Endothelial cell of umbilical vein (primary cell): ENCODE measurements at regions not wholly inside any gene's neighbourhood (a gene's known extent, or its start where the extent isn't known, plus 50 kb on each side); places are given as distances from the start of the nearest gene placed in this dataset.

Experiments
- EZH2 ChIP-seq: IDR thresholded peaks from 2 replicates; pipeline ENCODE4 v1.6.1; 2012; ENCODE audit warnings: borderline replicate concordance, low read depth, mild to moderate bottlenecking, moderate library complexity, low read length, inconsistent platforms; ENCODE audit not compliant: severe bottlenecking
- FOS ChIP-seq: IDR thresholded peaks from 2 replicates; pipeline ENCODE4 v1.6.1; 2011; ENCODE audit warnings: mild to moderate bottlenecking, low read length, moderate library complexity, borderline replicate concordance; ENCODE audit not compliant: insufficient read depth
- GATA2 ChIP-seq: IDR thresholded peaks from 2 replicates; pipeline ENCODE4 v1.7.0; 2011; ENCODE audit warnings: low read depth, mild to moderate bottlenecking, moderate library complexity, mixed read lengths, low read length; ENCODE audit not compliant: insufficient read length, insufficient read depth
- JUN ChIP-seq: IDR thresholded peaks from 2 replicates; pipeline ENCODE4 v1.6.1; 2011; ENCODE audit warnings: borderline replicate concordance, low read depth; ENCODE audit not compliant: insufficient read length, insufficient read depth
- MYC ChIP-seq: IDR thresholded peaks from one replicate; pipeline ENCODE4 v1.6.1; 2011; ENCODE audit warnings: mild to moderate bottlenecking, low read depth, low read length
- POLR2A ChIP-seq: IDR thresholded peaks from 2 replicates; pipeline ENCODE4 v1.6.1; 2012; ENCODE audit warnings: low read depth, mild to moderate bottlenecking, control low read depth, low read length
- POLR2AphosphoS5 ChIP-seq: IDR thresholded peaks from 2 replicates; pipeline ENCODE4 v1.6.1; 2012; ENCODE audit warnings: low read depth, mild to moderate bottlenecking, control low read depth, low read length, moderate library complexity; ENCODE audit not compliant: insufficient read depth
- TF ChIP-seq, protein P1 (sequence below), 2 donors: IDR thresholded peaks; 1 replicate in 1 of 2; 2 replicates in 1 of 2; pipeline ENCODE4 v1.5.1; 2011; ENCODE audit warnings: low read length in 2 of 2, mild to moderate bottlenecking in 2 of 2, moderate library complexity in 2 of 2, control low read depth in 1 of 2, inconsistent platforms in 1 of 2, low read depth in 1 of 2; ENCODE audit not compliant: insufficient read depth in 1 of 2; ENCODE audit errors: extremely low read depth in 1 of 2
- TF ChIP-seq, protein P2 (sequence below): IDR thresholded peaks from 2 replicates; pipeline ENCODE4 v1.6.1; 2011; ENCODE audit not compliant: insufficient read depth, insufficient read length

- TF ChIP-seq, protein P1, sequence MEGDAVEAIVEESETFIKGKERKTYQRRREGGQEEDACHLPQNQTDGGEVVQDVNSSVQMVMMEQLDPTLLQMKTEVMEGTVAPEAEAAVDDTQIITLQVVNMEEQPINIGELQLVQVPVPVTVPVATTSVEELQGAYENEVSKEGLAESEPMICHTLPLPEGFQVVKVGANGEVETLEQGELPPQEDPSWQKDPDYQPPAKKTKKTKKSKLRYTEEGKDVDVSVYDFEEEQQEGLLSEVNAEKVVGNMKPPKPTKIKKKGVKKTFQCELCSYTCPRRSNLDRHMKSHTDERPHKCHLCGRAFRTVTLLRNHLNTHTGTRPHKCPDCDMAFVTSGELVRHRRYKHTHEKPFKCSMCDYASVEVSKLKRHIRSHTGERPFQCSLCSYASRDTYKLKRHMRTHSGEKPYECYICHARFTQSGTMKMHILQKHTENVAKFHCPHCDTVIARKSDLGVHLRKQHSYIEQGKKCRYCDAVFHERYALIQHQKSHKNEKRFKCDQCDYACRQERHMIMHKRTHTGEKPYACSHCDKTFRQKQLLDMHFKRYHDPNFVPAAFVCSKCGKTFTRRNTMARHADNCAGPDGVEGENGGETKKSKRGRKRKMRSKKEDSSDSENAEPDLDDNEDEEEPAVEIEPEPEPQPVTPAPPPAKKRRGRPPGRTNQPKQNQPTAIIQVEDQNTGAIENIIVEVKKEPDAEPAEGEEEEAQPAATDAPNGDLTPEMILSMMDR (IDR thresholded peaks at IDR 0.05; ENCODE audit: extremely low read depth in 1 of 2, insufficient read depth in 1 of 2, low read depth in 1 of 2, low read length in 2 of 2): no peak
- TF ChIP-seq EZH2: no peak
- no peak for TF ChIP-seq POLR2AphosphoS5
- no peak for TF ChIP-seq POLR2A
- TF ChIP-seq, protein P2, sequence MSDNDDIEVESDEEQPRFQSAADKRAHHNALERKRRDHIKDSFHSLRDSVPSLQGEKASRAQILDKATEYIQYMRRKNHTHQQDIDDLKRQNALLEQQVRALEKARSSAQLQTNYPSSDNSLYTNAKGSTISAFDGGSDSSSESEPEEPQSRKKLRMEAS: no peak
- no peak for TF ChIP-seq GATA2
- TF ChIP-seq FOS: no peak
- TF ChIP-seq JUN: no peak
- no peak for TF ChIP-seq MYC
These were observed 79.3 kb downstream of the DNAJB9 start for GRCh38 chr7:108648989-108649388.
